Endothelial cell of umbilical vein (primary cell): ENCODE measurements at regions not wholly inside any gene's neighbourhood (a gene's known extent, or its start where the extent isn't known, plus 50 kb on each side); places are given as distances from the start of the nearest gene placed in this dataset.

Source experiments
- BruUV-seq: library from RNA; stranded (reverse); fragments of 400-500 nt; replicated peaks from 2 replicates; lab custom pipeline; 2021; lab: Mats Ljungman, UMichigan
- CTCF ChIA-PET: fragments of 300-600, 350-600 bp; sonication (Branson Sonifier 250); formaldehyde crosslinking; loops from one replicate; lab custom pipeline; 2021; ENCODE audit warnings: antibody characterized with exemption, inconsistent platforms; lab: Charles Lee
- POLR2A ChIA-PET: fragments of 300-600, 350-600 bp; sonication (Branson Sonifier 250); formaldehyde crosslinking; loops from one replicate; lab custom pipeline; 2021; ENCODE audit warnings: antibody characterized with exemption, inconsistent platforms; lab: Charles Lee
- DNase-seq: peaks from one replicate; pipeline ENCODE4 v3.0.0-alpha.2; 2011; ENCODE audit warnings: low read depth, low spot score
- FAIRE-seq: peaks from 2 replicates; lab custom pipeline; 2011; peaks lifted over from hg19 to GRCh38; lab: Jason Lieb, UNC
- H2AFZ ChIP-seq: 2 replicates; pipeline ENCODE4 v1.6.0; 2012; ENCODE audit warnings: low read depth, low read length, control low read depth, inconsistent platforms
- H3K27ac ChIP-seq: 2 replicates; pipeline ENCODE4 v1.5.1; 2011; ENCODE audit warnings: low read depth, mild to moderate bottlenecking, control low read depth, low read length, moderate library complexity; ENCODE audit not compliant: insufficient read depth
- H3K27me3 ChIP-seq, 2 experiments: 2 replicates each; pipeline versions ENCODE4 v1.6.0 to v1.6.1; 2011; ENCODE audit warnings: low read length in 2 of 2, mixed read lengths in 1 of 2; ENCODE audit not compliant: control insufficient read depth in 2 of 2, insufficient read depth in 2 of 2
- H3K36me3 ChIP-seq, 2 experiments: 2 replicates in 1 of 2; 3 replicates in 1 of 2; pipeline ENCODE4 v1.5.1; 2011; ENCODE audit warnings: low read length in 2 of 2, mild to moderate bottlenecking in 1 of 2, moderate library complexity in 1 of 2; ENCODE audit not compliant: control insufficient read depth in 2 of 2, insufficient read depth in 2 of 2; ENCODE audit errors: extremely low read depth in 1 of 2
- H3K4me1 ChIP-seq: 3 replicates; pipeline ENCODE4 v1.5.1; 2011; ENCODE audit warnings: mild to moderate bottlenecking, low read length; ENCODE audit not compliant: control insufficient read depth, insufficient read depth; ENCODE audit errors: extremely low read depth
- H3K4me2 ChIP-seq: 2 replicates; pipeline ENCODE4 v1.6.1; 2011; ENCODE audit warnings: low read length, control low read depth, mixed read lengths; ENCODE audit not compliant: insufficient read depth
- H3K4me3 ChIP-seq, 3 experiments: fragments of 200-600 bp in 1 of 3; sonication (generic), shearing (Covaris generic) in 1 of 3; replicated peaks in 1 of 3; 2 replicates each; pipeline ENCODE4 v1.5.1; 2011 to 2016; ENCODE audit warnings: control low read depth in 3 of 3, low read length in 3 of 3, mild to moderate bottlenecking in 2 of 3, inconsistent platforms in 1 of 3, low read depth in 1 of 3, moderate library complexity in 1 of 3; ENCODE audit not compliant: insufficient read depth in 1 of 3
- H3K79me2 ChIP-seq: 2 replicates; pipeline ENCODE4 v1.6.0; 2012; ENCODE audit warnings: low read length, inconsistent platforms; ENCODE audit not compliant: control insufficient read depth, insufficient read depth
- H3K9ac ChIP-seq: replicated peaks from 2 replicates; pipeline ENCODE3; 2011; ENCODE audit warnings: low read length, control low read depth; ENCODE audit not compliant: insufficient read depth; ENCODE audit errors: extremely low read depth
- H3K9me1 ChIP-seq: replicated peaks from 3 replicates; pipeline ENCODE4 v1.6.0; 2011; ENCODE audit warnings: mild to moderate bottlenecking, low read length; ENCODE audit not compliant: control insufficient read depth, insufficient read depth; ENCODE audit errors: extremely low read depth
- H3K9me3 ChIP-seq: replicated peaks from 2 replicates; pipeline ENCODE4 v1.5.1; 2012; ENCODE audit warnings: low read length, inconsistent platforms; ENCODE audit not compliant: control insufficient read depth, insufficient read depth
- H4K20me1 ChIP-seq: replicated peaks from 2 replicates; pipeline ENCODE3; 2011; ENCODE audit warnings: mild to moderate bottlenecking, low read length; ENCODE audit not compliant: control insufficient read depth, insufficient read depth; ENCODE audit errors: extremely low read depth
- EZH2 ChIP-seq: IDR thresholded peaks from 2 replicates; pipeline ENCODE4 v1.6.1; 2012; ENCODE audit warnings: borderline replicate concordance, low read depth, mild to moderate bottlenecking, moderate library complexity, low read length, inconsistent platforms; ENCODE audit not compliant: severe bottlenecking
- FOS ChIP-seq: IDR thresholded peaks from 2 replicates; pipeline ENCODE4 v1.6.1; 2011; ENCODE audit warnings: mild to moderate bottlenecking, low read length, moderate library complexity, borderline replicate concordance; ENCODE audit not compliant: insufficient read depth
- GATA2 ChIP-seq: IDR thresholded peaks from 2 replicates; pipeline ENCODE4 v1.7.0; 2011; ENCODE audit warnings: low read depth, mild to moderate bottlenecking, moderate library complexity, mixed read lengths, low read length; ENCODE audit not compliant: insufficient read length, insufficient read depth
- JUN ChIP-seq: IDR thresholded peaks from 2 replicates; pipeline ENCODE4 v1.6.1; 2011; ENCODE audit warnings: borderline replicate concordance, low read depth; ENCODE audit not compliant: insufficient read length, insufficient read depth
- MYC ChIP-seq: IDR thresholded peaks from one replicate; pipeline ENCODE4 v1.6.1; 2011; ENCODE audit warnings: mild to moderate bottlenecking, low read depth, low read length
- POLR2A ChIP-seq: IDR thresholded peaks from 2 replicates; pipeline ENCODE4 v1.6.1; 2012; ENCODE audit warnings: low read depth, mild to moderate bottlenecking, control low read depth, low read length
- POLR2AphosphoS5 ChIP-seq: IDR thresholded peaks from 2 replicates; pipeline ENCODE4 v1.6.1; 2012; ENCODE audit warnings: low read depth, mild to moderate bottlenecking, control low read depth, low read length, moderate library complexity; ENCODE audit not compliant: insufficient read depth
- dilution Hi-C: fragments of 300-500 bp; cut with MboI; formaldehyde crosslinking; loops from one replicate; pipeline ENCODE4 v1.15.0; 2019; ENCODE audit warnings: low sequenced_read_pairs; ENCODE audit not compliant: extremely low pct_ligation_motif_present
- intact Hi-C: fragments of 100-400 bp; cut with micrococcal nuclease; formaldehyde crosslinking; loops from one replicate; pipeline ENCODE4 v1.10.0; 2022
- TF ChIP-seq, protein P1 (sequence below), 2 donors: IDR thresholded peaks; 1 replicate in 1 of 2; 2 replicates in 1 of 2; pipeline ENCODE4 v1.5.1; 2011; ENCODE audit warnings: low read length in 2 of 2, mild to moderate bottlenecking in 2 of 2, moderate library complexity in 2 of 2, control low read depth in 1 of 2, inconsistent platforms in 1 of 2, low read depth in 1 of 2; ENCODE audit not compliant: insufficient read depth in 1 of 2; ENCODE audit errors: extremely low read depth in 1 of 2
- TF ChIP-seq, protein P2 (sequence below): IDR thresholded peaks from 2 replicates; pipeline ENCODE4 v1.6.1; 2011; ENCODE audit not compliant: insufficient read depth, insufficient read length

DNA sequence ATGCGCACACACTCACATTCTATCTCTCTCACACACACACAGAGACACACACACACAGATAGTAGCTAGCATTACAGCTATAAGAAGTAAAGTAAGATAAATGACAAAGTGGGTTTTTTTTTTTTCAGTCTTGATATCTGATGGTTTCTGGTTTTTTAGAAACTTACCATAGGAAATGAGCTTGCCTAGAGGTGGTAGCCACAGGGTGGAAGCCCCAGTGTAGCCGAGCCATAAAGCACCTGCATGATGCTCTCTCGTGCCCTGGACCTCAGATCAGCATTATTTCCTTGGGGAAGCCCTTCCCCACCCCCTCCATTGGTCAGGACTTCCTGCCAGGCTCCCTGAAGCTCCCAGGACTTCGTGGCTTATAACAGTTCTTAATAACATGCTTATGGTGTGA lies 264.3 kb upstream of the C16orf82 start:
- Histone ChIP-seq H4K20me1 (no peaks in the 10 kb centered on the region), H3K9me3 (peaks cover 4% of the 10 kb centered on the region), H3K4me1 (no peaks in the 10 kb centered on the region), H3K9me1 (no peaks in the 10 kb centered on the region), H3K36me3 (no peaks in the 10 kb centered on the region), H3K9ac (no peak overlapping the region), H3K27ac (no peak overlapping the region), H3K4me2 (no peak overlapping the region), H3K4me3 (no peak overlapping the region), H3K79me2 (no peaks in the 10 kb centered on the region), H3K27me3 (no peaks in the 10 kb centered on the region), H2AFZ (no peak overlapping the region)
- FAIRE-seq (no peak), DNase-seq (no peak)
- intact Hi-C loops (no loop called here), dilution Hi-C loops (no loop called here)
- no TSS peak for BruUV-seq
- no peak for TF ChIP-seq JUN
- TF ChIP-seq, protein P1, sequence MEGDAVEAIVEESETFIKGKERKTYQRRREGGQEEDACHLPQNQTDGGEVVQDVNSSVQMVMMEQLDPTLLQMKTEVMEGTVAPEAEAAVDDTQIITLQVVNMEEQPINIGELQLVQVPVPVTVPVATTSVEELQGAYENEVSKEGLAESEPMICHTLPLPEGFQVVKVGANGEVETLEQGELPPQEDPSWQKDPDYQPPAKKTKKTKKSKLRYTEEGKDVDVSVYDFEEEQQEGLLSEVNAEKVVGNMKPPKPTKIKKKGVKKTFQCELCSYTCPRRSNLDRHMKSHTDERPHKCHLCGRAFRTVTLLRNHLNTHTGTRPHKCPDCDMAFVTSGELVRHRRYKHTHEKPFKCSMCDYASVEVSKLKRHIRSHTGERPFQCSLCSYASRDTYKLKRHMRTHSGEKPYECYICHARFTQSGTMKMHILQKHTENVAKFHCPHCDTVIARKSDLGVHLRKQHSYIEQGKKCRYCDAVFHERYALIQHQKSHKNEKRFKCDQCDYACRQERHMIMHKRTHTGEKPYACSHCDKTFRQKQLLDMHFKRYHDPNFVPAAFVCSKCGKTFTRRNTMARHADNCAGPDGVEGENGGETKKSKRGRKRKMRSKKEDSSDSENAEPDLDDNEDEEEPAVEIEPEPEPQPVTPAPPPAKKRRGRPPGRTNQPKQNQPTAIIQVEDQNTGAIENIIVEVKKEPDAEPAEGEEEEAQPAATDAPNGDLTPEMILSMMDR (IDR thresholded peaks at IDR 0.05; ENCODE audit: extremely low read depth in 1 of 2, insufficient read depth in 1 of 2, low read depth in 1 of 2, low read length in 2 of 2), result no peak
- no peak for TF ChIP-seq POLR2A
- TF ChIP-seq FOS, result no peak
- TF ChIP-seq GATA2, result no peak
- TF ChIP-seq POLR2AphosphoS5, result no peak
- TF ChIP-seq, protein P2, sequence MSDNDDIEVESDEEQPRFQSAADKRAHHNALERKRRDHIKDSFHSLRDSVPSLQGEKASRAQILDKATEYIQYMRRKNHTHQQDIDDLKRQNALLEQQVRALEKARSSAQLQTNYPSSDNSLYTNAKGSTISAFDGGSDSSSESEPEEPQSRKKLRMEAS, result no peak
- no peak for TF ChIP-seq EZH2
- TF ChIP-seq MYC, result no peak
- POLR2A ChIA-PET, result interaction anchor here (0.7 kb wide), 1 partner anchor 145 kb away, joined by 7 read pairs; no protein-coding TSS in a partner anchor
- CTCF ChIA-PET, result no interaction called here
